Kidney tubule cell (primary cell): ENCODE measurements at regions not wholly inside any gene's neighbourhood (a gene's known extent, or its start where the extent isn't known, plus 50 kb on each side); places are given as distances from the start of the nearest gene placed in this dataset.

Source experiments
- DNase-seq: peaks from one replicate; pipeline ENCODE4 v3.0.0-alpha.2; 2018; ENCODE audit warnings: low spot score

DNA sequence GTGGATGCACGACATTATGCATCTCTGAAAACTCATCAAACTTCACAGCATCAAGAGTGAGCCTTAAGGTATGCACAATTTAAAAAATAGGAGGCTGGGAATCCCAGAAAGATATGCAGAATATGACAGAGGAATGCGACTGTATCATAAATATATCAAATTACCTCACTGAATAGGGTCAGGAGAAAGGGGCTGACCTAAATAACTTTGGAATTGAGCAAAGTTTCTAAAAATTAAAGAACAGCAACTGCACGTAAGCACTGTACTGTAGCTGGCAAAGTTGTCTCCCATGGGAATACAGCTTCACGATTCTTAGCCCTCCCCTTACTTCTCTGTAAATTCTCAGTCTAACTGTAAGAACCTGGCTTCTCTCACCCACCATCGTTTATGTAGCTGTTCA is 397.4 kb upstream of the ZFP42 start:
- DNase-seq: no peak

DNA sequence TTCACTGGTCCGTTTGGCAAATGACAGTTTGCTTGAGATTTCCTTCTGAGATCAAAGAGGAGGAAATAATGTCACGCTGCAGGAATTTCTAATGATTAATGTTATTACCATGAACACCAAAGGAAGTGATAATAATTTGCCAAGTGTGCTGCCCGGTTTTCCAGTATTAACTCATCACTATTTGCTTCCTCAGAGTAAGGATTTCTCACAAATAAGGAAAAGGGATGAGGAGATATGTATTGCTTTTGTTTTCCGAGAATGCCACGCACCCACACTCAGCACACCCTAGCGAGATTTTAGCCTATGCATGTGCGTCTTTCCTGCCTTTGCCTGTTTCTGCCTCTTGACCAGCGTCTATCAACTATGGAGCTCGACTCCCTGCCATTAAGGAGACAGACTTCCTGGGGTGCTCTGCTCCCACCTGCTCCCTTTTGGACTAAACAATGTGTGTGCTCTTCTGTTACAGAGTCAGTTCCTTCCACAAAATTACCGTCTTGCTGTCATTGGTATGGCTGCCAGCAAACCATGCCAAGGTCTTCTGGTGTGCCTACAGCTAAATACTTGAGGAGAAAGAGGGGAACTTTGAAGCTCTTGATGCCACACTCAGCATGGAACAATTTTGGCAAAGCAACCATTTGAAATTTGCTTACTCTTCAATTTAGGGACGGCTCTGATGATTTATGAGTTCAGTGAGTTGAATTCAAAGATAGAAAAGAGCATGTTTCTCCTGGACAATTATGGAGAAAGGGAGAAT is 393.1 kb upstream of the ZFP42 start:
- DNase-seq: peak; percentile 93

DNA sequence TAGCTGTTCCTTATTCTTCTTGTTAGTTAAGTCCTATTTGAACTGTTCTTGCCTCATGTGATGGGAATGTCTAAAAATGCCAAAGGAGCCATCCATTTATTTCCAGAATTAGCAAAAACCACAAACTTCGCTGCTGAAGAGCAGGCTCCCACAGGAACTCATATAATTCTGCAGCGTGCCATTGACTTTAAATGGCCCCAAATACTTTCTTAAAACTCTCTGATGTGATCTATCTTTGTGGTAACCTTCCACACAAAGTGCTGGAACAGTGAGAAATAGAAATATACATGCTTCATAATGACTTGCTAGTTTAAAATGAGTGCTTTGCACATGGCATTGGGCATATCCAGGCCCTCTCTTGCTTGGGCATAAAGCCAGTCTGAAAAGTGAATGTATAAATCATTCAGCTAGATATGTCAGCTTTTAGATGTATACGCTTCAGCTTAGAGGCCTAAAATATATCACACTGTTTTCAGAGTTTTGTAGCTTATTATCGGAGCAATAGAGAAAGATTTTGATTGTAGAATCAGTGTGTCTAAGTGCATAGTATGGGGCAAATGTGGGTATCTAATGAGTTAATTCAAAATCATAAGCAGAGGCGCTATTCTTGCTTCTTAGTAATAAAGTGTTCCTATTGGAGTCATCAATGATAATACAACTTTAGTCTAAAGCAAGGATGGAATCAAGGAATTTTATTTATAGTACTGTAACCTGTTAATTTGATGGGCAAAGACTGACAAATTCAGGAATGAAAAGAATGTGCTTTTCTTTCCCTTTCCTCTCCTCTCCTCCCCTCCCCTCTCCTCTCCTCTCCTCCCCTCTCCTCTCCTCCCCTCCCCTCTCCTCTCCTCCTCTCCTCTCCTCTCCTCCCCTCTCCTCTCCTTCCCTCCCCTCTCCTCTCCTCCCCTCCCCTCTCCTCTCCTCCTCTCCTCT is 392.2 kb upstream of the ZFP42 start:
- peak; percentile 55 for DNase-seq

DNA sequence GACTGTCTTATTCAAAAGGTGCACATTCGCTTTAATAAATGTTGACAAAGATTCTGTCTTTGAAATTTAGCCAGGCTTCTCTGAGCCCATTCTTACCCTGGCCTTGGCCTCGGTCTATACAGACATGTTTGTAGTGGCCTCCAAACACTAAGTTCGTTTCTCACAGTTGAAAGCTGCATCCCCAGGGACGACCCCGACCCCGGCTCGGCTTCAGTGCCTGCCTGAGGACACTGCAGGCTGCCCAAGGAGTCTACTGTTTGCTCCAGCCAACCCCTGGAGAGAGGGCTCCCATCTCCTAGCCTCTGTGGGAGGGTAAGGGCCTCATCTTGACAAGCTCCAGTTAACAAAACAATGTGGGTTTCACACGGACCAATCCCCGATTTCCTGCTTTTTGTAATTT is 390.6 kb upstream of the ZFP42 start:
- no peak for DNase-seq

DNA sequence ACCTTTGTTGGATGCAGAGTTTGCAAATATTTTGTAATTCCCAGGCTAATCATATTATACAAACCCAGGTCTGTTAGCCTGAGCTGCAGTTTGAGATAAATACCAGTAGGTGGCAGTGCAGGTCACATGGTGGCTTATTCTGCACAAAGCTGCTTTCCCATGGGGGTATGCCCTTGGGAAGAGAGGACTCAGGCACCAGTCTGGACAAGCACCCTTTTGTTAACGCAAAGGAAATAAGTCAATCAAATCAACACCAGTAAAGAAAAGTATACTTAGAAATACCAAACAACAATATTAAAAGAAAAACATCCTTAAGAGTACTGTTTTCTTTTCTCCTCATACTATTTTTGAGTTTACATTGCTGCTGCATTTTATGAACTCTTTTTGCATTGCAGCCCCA is 389.0 kb upstream of the ZFP42 start:
- DNase-seq: peak; percentile 72

DNA sequence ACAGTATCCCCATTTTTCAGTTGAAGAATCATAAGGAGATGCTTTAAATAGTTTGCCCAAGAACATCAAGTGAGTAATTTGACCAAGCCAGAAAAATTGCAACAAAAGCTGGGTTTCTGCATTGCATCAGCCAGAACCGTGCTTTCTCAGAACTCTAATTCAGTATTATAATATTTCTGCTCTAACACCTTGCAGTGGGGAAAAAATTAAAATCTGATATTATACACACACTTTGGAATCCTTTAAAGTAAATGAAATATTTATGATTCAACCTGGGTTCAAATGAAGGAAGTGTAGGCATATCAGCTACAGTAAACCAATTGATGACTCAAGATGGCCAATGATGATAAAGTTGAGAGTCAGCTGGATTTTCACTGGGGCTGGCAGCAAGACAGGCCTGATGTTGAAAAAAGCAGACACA is 387.6 kb upstream of the ZFP42 start:
- DNase-seq: peak; percentile 46

DNA sequence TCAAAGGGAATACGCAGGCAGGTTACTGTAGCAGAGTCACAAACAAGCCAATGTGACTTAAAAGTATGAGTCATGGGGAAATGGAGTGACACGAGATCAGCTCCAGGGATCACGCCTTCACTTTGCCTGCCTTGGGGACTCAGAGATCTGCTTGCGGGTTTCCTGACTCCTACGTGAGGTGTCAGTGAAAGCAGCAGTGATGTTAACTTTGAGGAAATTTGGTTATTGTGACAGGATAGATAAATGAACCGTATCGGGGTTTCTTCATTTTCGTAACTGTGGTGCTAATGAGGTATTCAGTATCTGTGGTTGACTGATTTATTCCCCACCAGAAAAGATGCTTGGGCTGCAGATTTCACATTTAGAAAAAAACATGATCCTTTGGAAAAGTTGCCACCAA is 383.3 kb upstream of the ZFP42 start:
- peak; percentile 78 for DNase-seq

DNA sequence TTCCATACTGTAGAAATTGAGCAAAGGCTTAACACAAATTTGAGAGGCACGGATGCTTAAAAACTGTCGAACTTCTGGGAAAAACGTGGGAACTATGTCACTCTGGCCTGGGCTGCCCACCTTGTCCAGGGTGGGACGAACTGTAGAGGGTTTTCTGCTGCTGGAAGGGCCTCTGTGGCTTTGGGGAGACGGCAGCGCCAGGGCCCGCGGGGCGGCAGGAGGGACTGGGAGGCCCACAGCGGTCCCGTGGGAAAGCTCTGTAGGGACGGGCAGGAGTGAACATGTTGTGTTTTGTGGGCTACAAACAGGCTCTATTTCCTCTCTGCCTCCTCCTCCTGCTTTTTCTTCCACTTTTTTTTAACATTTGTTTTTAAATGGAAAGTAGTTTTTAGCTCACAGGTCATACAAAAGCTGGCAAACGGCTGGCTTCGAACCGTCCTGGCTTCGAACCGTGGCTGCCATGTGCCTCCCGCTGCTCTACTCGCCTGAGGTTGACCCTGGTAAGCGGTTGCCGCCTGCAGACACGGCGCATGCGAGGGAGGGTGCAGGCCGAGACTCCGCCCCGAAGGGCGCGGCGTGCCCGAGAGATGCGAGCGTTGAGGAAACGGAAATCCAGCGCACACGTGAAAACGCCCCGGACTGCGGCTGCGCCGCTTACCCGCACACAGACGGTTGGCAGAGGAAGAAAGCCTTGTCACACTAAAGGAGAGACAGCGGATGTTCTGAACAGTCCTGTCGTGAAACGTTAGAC is 382.3 kb upstream of the ZFP42 start:
- DNase-seq: no peak

DNA sequence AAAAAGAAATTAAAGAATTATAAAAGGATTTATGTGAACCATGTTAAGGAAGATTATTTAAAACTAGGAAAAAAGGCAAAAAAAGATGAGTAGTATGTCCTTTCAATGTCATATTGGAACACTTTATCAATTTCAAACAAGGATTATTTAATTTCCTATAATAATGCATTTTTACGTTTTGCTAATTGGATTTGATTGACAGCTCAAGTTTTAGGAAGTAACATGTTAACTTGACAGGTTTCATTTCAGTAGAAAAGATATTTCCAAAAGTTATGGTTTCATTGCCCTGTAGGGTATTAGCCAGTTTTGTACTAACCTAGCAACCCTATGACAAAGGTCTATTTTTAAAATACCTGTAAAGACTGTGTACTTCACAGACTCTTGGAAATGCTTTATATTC is 379.6 kb upstream of the ZFP42 start:
- no peak for DNase-seq

DNA sequence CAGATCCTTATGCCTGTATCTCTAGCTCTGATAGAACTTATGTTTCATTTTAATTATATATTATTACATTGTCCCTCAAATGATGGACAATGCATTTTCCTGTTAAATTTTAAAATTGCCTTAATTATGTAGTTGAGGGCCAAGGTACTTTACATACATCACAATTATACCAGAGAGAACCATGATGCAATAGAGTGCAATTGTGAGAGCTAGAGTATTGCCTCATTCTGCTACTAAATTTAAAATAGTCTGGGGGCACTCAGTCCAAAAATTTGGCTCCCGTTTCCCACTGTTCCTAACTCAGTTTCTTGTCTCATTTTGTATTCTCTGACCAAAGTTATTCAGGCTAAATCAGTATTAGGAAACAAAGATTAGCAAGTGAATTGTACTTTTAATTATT is 378.5 kb upstream of the ZFP42 start:
- DNase-seq: no peak

DNA sequence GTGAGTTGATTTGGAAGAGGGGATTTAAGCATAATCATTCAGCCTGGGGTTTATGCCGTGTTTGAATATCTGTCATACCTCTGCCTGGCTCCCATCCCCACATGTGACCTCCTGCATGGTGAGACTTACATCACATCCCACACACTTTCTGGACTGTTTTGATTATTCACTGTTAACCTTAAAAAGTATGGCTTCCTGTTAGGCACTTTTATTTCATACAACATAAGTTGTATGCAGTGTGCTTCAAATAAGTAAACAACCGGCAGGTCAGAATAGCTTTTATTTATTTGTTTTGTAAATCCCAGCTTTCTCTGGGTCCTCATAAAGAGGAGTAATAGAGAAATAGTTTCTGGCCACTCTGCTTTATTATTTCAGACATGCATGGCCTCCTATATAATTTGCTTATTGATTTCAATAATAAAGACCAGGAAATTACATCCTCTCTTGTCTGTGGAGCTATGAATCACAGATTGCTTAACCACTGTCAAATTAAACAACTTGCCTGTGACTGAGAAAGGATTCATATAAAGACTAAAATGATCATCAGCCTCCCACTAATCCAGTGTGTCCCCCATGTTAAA is 376.8 kb upstream of the ZFP42 start:
- peak; percentile 21 for DNase-seq

DNA sequence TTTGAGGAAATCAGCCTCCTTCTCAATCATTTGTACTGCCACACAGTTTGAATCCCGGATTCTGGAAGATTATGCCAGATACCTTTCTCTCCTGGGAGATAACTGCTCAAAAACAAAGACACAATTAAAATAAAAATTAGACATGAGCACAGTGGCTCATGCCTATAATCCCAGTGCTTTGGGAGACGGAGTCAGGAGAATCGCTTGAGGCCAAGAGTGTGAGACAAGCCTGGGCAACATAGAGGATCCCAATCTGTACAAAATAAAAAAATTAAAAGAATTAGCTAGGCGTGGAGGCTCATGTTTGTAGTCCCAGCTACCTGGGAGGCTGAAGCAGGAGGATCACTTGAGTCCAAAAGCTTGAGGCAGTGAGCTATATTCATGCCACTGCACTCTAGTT is 376.3 kb upstream of the ZFP42 start:
- no peak for DNase-seq

DNA sequence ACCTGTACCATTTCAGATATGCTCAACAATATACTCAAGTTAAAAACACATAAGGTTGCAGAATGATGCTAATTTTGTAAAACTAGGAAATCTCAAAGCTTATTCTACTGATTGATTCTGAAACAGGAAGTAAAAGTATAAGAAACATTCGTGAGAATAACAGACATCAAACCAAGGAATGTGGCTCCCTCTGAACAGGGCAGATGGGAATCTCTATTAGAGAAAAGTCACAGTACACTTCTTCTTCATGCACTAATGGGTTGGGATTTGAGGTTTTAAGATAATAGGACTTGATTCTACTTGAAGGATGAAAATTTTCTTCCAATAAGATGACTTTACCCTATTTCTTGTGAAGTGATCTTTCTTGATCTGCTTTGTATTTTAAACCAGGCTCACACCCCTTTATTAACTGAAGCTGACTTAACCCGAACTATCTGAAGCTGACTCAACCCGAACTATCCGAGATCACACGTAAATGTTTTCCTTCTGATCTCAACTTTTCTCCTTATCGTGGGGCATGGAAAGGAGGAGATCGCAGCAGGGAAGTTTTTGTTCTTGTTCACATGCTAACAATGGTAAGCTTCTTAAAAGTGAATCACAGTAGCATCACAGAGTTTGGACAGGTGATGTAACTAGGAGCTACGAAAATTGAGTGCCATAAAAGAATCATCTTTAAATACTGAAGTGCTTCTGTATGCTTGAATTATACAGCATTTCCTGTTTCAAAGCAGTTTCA is 363.1 kb upstream of the ZFP42 start:
- no peak for DNase-seq

DNA sequence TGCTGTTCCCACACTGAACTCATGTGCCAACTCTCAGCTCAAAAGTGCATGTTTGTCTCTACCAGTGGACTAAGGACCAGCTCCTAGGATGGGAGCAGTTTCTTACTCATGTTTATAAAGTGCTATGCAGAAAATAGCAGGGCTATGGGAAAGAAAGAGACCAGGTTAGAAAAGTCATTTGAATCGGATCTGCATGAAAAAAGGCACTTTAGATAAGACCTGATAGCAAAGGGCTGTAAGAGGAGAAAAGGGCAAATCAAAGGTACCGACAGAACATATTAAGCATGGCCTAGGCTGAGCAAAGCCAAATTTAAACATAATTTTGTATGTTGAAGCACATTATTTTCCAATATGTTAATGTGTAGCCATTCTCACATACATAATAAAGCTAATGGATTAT is 362.3 kb upstream of the ZFP42 start:
- DNase-seq: no peak

DNA sequence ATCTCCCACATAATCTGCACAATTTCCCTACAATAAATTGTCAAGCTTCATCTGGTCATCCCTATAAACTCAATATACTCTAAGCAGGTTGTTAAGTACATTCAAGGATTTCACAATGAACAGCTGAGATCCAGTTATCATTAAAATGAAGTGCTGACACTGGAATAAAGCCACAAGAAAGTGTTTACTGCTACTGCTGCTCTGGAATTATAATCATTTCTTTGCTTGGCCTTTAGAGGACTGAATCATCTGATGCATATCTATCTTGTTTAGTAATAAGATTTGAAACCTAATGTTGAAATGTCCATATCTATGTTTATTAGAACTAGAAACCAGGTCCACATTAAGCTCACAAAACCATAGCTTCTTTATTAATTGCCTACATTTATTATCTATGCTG is 338.6 kb upstream of the ZFP42 start:
- DNase-seq: no peak

DNA sequence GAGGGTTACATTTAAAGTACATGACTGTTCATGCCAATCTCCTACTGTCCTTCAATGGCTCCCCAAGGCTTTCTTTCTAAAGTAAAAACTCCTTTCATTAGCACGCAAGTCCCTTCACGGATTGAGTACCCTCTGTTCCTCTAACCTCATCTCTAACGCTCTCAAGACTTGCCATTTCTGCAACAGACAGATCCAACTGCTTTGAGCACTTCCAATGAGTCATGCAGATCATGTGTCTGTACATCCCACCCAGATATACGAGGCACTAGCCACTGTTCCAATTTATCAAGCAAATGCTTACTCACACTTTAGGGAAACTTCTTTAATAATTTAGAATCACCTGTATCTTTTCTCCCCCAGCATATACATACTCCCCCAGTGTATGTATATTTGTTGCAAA is 332.5 kb upstream of the ZFP42 start:
- no peak for DNase-seq

DNA sequence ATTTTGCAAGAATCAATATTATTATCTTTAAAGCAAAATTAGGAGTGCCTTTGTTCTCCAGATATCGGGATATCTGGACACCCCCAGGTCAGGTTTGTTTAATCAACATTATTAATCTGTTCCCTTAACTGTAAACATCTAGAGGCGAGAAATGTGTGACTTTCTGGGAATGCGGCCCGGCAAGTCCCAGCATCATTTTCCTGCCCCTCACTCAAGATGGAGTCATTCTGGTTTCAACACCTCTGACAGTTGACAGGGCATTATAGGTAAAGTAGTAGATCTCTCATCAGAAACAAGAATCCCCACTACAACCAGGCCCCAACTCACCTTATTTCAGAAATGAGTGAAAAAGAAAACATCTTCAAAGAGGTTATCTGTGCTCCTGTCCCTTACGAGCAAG is 331.6 kb upstream of the ZFP42 start:
- no peak for DNase-seq

DNA sequence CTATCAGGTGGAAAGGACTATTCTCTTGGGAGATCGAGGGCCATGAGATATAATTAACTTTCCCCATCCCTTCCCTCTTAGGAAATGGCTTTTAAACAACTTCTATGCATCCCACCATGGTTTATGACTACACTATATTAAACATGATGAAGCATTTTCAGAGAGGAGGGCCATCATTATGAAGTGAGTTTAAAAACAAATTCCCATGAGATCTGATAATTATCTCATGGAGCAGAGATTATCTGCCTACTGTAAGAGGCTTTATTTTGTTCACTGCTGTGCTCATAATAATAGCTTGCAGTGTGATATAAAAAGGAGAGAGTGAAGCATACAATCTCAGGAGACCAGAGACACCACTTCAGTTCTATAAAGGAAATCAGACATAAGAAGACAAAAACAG is 330.5 kb upstream of the ZFP42 start:
- no peak for DNase-seq

DNA sequence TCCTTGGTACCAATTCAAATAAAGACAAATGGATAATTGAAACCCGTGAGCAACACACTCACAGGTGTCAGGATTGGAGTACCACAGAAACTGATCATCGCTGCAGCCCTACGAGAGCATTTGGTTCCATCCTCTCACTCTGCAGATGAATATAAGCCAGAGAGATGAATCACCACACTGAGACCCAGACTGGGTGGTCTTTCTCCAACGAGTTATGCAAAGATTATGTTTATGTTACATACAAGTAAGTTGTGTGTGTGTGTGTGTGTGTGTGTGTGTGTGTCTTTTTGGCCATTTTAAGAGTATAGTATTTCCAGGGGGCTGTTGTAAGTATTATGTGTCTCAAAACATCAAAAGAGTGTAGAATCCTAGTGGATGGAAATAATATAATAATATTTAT is 329.5 kb upstream of the ZFP42 start:
- DNase-seq: no peak

DNA sequence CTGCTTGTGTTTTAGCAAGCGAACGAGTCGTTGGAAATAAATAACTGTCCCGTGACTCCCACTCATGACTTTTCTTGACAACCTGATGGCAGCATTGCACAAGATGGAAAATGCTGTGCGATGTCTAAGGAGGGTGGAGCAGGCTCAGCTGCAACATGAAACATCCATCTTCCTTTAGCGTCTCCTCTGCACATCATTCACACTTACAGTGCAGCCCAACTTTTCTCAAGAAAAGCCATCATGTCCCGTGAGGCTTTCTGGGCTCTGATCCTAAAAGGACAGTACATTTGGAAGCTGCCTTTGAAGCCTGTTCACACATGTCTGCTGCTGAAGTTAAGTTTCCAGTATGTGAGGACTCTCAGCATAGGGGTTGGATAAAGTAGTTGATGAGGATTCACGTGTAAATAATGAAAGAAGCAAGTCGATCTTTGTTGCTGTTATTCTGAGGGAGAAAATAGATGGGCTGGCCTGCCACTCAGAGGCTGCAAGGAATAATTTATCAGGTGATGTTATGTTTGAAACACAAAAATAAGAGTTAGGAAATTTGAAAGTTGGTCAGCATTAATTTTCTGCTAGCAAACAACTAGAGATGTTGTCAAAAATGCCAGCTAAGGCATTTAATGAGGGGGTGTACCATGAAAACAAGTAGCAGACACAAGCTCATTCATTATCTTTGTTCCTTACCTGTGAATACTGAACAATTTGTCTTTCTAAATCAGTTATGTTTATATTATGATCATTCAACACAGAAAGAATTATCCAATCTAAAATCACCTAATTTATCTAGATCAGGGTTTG is 328.7 kb upstream of the ZFP42 start:
- DNase-seq: no peak
